OCI-LY3 (cell line): ENCODE measurements at regions not wholly inside any gene's neighbourhood (a gene's known extent, or its start where the extent isn't known, plus 50 kb on each side); places are given as distances from the start of the nearest gene placed in this dataset.

Experiments used
- H2AFZ ChIP-seq: fragments of 200-600, 300-600 bp; shearing (Covaris generic); 2 replicates; pipeline ENCODE4 v1.6.0; 2014; ENCODE audit warnings: antibody characterized with exemption, low read depth, low read length
- H3K27ac ChIP-seq: fragments of 200-600, 300-600 bp; sonication (generic); 2 replicates; pipeline ENCODE4 v1.5.1; 2014; ENCODE audit warnings: mild to moderate bottlenecking, low read length, moderate library complexity, mixed read lengths
- H3K27me3 ChIP-seq: fragments of 200-600, 300-600 bp; sonication (generic); 2 replicates; pipeline ENCODE4 v1.6.1; 2014; ENCODE audit warnings: low read depth, low read length, mixed read lengths
- H3K36me3 ChIP-seq: fragments of 200-600, 300-600 bp; sonication (generic); replicated peaks from 2 replicates; pipeline ENCODE3; 2014; ENCODE audit warnings: low read depth, low read length, mixed read lengths
- H3K4me1 ChIP-seq: fragments of 300-600, 200-600 bp; sonication (generic); 2 replicates; pipeline ENCODE4 v1.6.1; 2014; ENCODE audit warnings: low read length, mixed read lengths
- H3K4me2 ChIP-seq: fragments of 200-600, 300-600 bp; sonication (generic); 2 replicates; pipeline ENCODE4 v1.6.1; 2014; ENCODE audit warnings: low read length, mixed read lengths
- H3K4me3 ChIP-seq: fragments of 300-600, 200-600 bp; sonication (generic); 2 replicates; pipeline ENCODE4 v1.5.1; 2014; ENCODE audit warnings: antibody characterized with exemption, mild to moderate bottlenecking, low read length, moderate library complexity
- H3K79me2 ChIP-seq: fragments of 300-600, 200-600 bp; shearing (Covaris generic); 2 replicates; pipeline ENCODE4 v1.6.1; 2014; ENCODE audit warnings: mild to moderate bottlenecking, low read length, mixed read lengths
- H3K9ac ChIP-seq: fragments of 300-600, 200-600 bp; shearing (Covaris generic); 2 replicates; pipeline ENCODE4 v1.6.0; 2014; ENCODE audit warnings: mild to moderate bottlenecking, low read length, moderate library complexity
- H3K9me3 ChIP-seq: fragments of 200-600, 300-600 bp; shearing (Covaris generic); 2 replicates; pipeline ENCODE4 v1.6.1; 2014; ENCODE audit warnings: low read length, mixed read lengths; ENCODE audit not compliant: insufficient read depth
- H4K20me1 ChIP-seq: fragments of 200-600, 300-600 bp; sonication (generic); 2 replicates; pipeline ENCODE4 v1.6.1; 2016; ENCODE audit warnings: low read length, mixed read lengths; ENCODE audit not compliant: insufficient read depth
- CTCF ChIP-seq: fragments of 200-600, 300-600 bp; sonication (generic); IDR thresholded peaks from 2 replicates; pipeline ENCODE4 v1.5.1; 2014; ENCODE audit warnings: antibody characterized with exemption, low read length, low read depth
- EZH2phosphoT487 ChIP-seq: fragments of 200-600 bp; shearing (Covaris generic); IDR thresholded peaks from 2 replicates; pipeline ENCODE4 v1.6.1; 2018; ENCODE audit warnings: antibody characterized with exemption, mixed run types, low read depth

- Histone ChIP-seq H3K4me2 (no peak overlapping the region; the same call in 1 of the 2 replicates), H3K4me3 (no peak overlapping the region), H3K9me3 (no peaks in the 10 kb centered on the region), H3K27ac (no peak overlapping the region), H4K20me1 (no peaks in the 10 kb centered on the region), H3K27me3 (no peaks in the 10 kb centered on the region), H3K4me1 (peaks cover 50% of the 10 kb centered on the region), H3K36me3 (no peaks in the 10 kb centered on the region), H3K9ac (no peak overlapping the region), H2AFZ (0 out of 2 replicates have a peak overlapping the region, but pooled peaks have one; percentile 0), H3K79me2 (no peaks in the 10 kb centered on the region)
- TF ChIP-seq EZH2phosphoT487: no peak
Measured at GRCh38 chr6:53436526-53437303, 88.0 kb upstream of the ELOVL5 start.

GRCh38 chr6:53433951-53434285, 85.2 kb upstream of the ELOVL5 start:
- Histone ChIP-seq H3K9ac (no peak overlapping the region), H3K4me1 (peaks cover 34% of the 10 kb centered on the region), H3K9me3 (no peaks in the 10 kb centered on the region), H3K27me3 (no peaks in the 10 kb centered on the region), H3K27ac (no peak overlapping the region), H3K4me3 (no peak overlapping the region), H3K4me2 (no peak overlapping the region), H3K36me3 (no peaks in the 10 kb centered on the region), H2AFZ (no peak overlapping the region), H4K20me1 (no peaks in the 10 kb centered on the region), H3K79me2 (no peaks in the 10 kb centered on the region)
- TF ChIP-seq EZH2phosphoT487 (no peak), CTCF (no peak)

GRCh38 chr6:53433261-53433950, 84.7 kb upstream of the ELOVL5 start:
- no peaks in the 10 kb centered on the region for H3K79me2 ChIP-seq
- H4K20me1 ChIP-seq: no peaks in the 10 kb centered on the region
- no peaks in the 10 kb centered on the region for H3K36me3 ChIP-seq
- no peak overlapping the region for H3K4me2 ChIP-seq
- no peaks in the 10 kb centered on the region for H3K27me3 ChIP-seq
- H3K27ac ChIP-seq: no peak overlapping the region
- H3K4me1 ChIP-seq: peaks cover 35% of the 10 kb centered on the region
- H3K4me3 ChIP-seq: no peak overlapping the region
- no peak overlapping the region for H2AFZ ChIP-seq
- H3K9me3 ChIP-seq: no peaks in the 10 kb centered on the region
- TF ChIP-seq CTCF (no peak), EZH2phosphoT487 (no peak)
- no peak overlapping the region for H3K9ac ChIP-seq

DNA sequence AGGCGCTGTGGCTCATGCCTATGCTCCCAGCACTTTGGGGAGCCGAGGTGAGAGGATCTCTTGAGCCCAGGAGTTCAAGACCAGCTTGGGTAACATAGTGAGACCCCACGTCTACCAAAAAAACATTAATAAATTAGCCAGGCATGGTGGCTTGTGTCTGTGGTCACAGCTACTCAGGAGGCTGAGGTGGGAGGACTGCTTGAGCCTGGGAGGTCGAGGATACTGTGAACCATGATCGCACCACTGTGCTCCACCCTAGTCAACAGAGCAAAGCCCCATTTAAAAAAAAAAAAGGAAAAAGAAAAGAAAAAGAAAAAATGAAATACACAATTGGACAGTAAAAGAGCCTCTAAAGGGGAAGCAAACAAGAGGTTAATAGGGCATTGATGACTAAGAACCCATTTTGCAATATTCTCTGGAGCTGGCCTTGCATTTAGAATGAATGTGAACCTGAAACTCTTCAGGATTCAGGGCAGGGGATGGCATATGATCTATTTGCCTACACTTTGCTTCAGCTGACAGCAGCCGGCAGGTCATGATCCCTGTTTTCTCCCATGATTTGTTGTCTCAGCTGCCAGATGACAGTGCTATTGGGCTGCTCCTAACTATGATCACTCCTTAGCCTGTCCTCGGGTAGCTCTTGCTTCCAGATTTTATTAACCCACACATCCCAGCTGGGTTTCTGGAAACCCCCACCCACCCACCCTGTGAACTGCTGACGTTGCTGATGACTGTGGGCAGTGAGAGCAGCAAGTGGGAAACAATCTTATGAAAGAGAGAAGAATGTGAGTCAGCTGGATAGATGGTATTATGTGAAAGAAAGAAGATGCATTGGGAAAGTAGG, 83.8 kb upstream of the ELOVL5 start:
- Histone ChIP-seq H3K27me3 (no peaks in the 10 kb centered on the region), H3K4me2 (peak overlapping the region; percentile 8; the same call in 1 of the 2 replicates), H3K79me2 (no peaks in the 10 kb centered on the region), H2AFZ (no peak overlapping the region), H3K4me1 (peaks cover 40% of the 10 kb centered on the region), H3K9me3 (no peaks in the 10 kb centered on the region), H3K4me3 (no peak overlapping the region), H3K9ac (no peak overlapping the region), H3K27ac (no peak overlapping the region), H3K36me3 (no peaks in the 10 kb centered on the region), H4K20me1 (no peaks in the 10 kb centered on the region)
- TF ChIP-seq CTCF: no peak
- no peak for TF ChIP-seq EZH2phosphoT487
